GM19438 (cell line): ENCODE measurements at regions not wholly inside any gene's neighbourhood (a gene's known extent, or its start where the extent isn't known, plus 50 kb on each side); places are given as distances from the start of the nearest gene placed in this dataset.
"Not testable (repeated sequence)": the region's sequence is repeated elsewhere in the genome, so short reads cannot be mapped to it uniquely, and the experiment has no call there.

Experiments used
- ATAC-seq: cut with Tn5 transposase; IDR thresholded peaks from one replicate; pipeline ENCODE4 v1.9.1; 2021; ENCODE audit warnings: low read depth; ENCODE audit not compliant: unreplicated experiment

- ATAC-seq, result no peak
These were observed 51.5 kb upstream of the MAP3K1 start for GRCh38 chr5:56763711-56764466.

- ATAC-seq, result no peak
These were observed 52.2 kb upstream of the MAP3K1 start for GRCh38 chr5:56763182-56763581.

- ATAC-seq, result no peak
These were observed 54.0 kb upstream of the MAP3K1 start for GRCh38 chr5:56761151-56761885.

GRCh38 chr5:56760723-56761122 is 54.6 kb upstream of the MAP3K1 start:
- no peak for ATAC-seq

- no peak for ATAC-seq
These were observed 55.7 kb upstream of the MAP3K1 start for GRCh38 chr5:56759521-56760216.

GRCh38 chr5:56757077-56757476 is 58.3 kb upstream of the MAP3K1 start:
- ATAC-seq, result no peak

GRCh38 chr5:56755036-56755555 is 60.3 kb upstream of the MAP3K1 start:
- ATAC-seq, result no peak

GRCh38 chr5:56753588-56753987 is 61.8 kb upstream of the MAP3K1 start:
- ATAC-seq, result not testable (repeated sequence)

GRCh38 chr5:56751572-56752313 is 63.6 kb upstream of the MAP3K1 start:
- ATAC-seq, result no peak

- ATAC-seq, result no peak
These were observed 65.5 kb upstream of the MAP3K1 start for GRCh38 chr5:56749842-56750241.

- ATAC-seq, result no peak
These were observed 68.6 kb upstream of the MAP3K1 start for GRCh38 chr5:56746553-56747339.

GRCh38 chr5:56745864-56746263 is 69.5 kb upstream of the MAP3K1 start:
- ATAC-seq, result no peak

- no peak for ATAC-seq
These were observed 74.5 kb upstream of the MAP3K1 start for GRCh38 chr5:56740868-56741267.

- no peak for ATAC-seq
These were observed 75.4 kb upstream of the MAP3K1 start for GRCh38 chr5:56739990-56740389.

- ATAC-seq, result no peak
These were observed 77.3 kb upstream of the MAP3K1 start for GRCh38 chr5:56737951-56738606.

GRCh38 chr5:56737002-56737621 is 78.2 kb upstream of the MAP3K1 start:
- ATAC-seq, result no peak

GRCh38 chr5:56735849-56736641 is 79.3 kb upstream of the MAP3K1 start:
- no peak for ATAC-seq

GRCh38 chr5:56734091-56734694 is 81.2 kb upstream of the MAP3K1 start:
- ATAC-seq, result no peak
